SH-SY5Y (cell line): ENCODE measurements at regions not wholly inside any gene's neighbourhood (a gene's known extent, or its start where the extent isn't known, plus 50 kb on each side); places are given as distances from the start of the nearest gene placed in this dataset.

Experiments used
- GATA2 ChIP-seq: IDR thresholded peaks from 2 replicates; pipeline ENCODE4 v1.6.1; 2011; ENCODE audit warnings: mild to moderate bottlenecking, low read depth, low read length
- GATA3 ChIP-seq: IDR thresholded peaks from 2 replicates; pipeline ENCODE4 v1.6.1; 2011; ENCODE audit warnings: low read depth, mild to moderate bottlenecking, low read length, moderate library complexity

- TF ChIP-seq GATA2 (no peak), GATA3 (no peak)
Observed at GRCh38 chr11:90661233-90661632, 438.4 kb upstream of the CHORDC1 start.
